Neuronal stem cell (in vitro differentiated cells): ENCODE measurements at regions not wholly inside any gene's neighbourhood (a gene's known extent, or its start where the extent isn't known, plus 50 kb on each side); places are given as distances from the start of the nearest gene placed in this dataset.

Experiments
- DNase-seq: peaks from one replicate; pipeline ENCODE4 v3.0.0-alpha.2; 2013; ENCODE audit warnings: low spot score
- H2AFZ ChIP-seq: one replicate; pipeline ENCODE4 v1.6.1; 2013; ENCODE audit warnings: mild to moderate bottlenecking, low read length, inconsistent platforms
- H2AK5ac ChIP-seq: 2 replicates; pipeline ENCODE4 v1.6.1; 2013; ENCODE audit warnings: low read depth, mild to moderate bottlenecking, inconsistent platforms, low read length, moderate library complexity, mixed read lengths
- H2BK120ac ChIP-seq: 2 replicates; pipeline ENCODE4 v1.6.1; 2013; ENCODE audit warnings: low read depth, mild to moderate bottlenecking, inconsistent platforms, low read length, moderate library complexity, mixed read lengths
- H2BK12ac ChIP-seq: one replicate; pipeline ENCODE4 v1.6.1; 2013; ENCODE audit warnings: low read length, inconsistent platforms
- H2BK15ac ChIP-seq: 2 replicates; pipeline ENCODE4 v1.6.1; 2013; ENCODE audit warnings: mild to moderate bottlenecking, low read length, inconsistent platforms, mixed read lengths
- H2BK5ac ChIP-seq: one replicate; pipeline ENCODE4 v1.6.1; 2013; ENCODE audit warnings: inconsistent platforms, mild to moderate bottlenecking, low read length, moderate library complexity
- H3K14ac ChIP-seq: one replicate; pipeline ENCODE4 v1.6.1; 2013; ENCODE audit warnings: low read length, inconsistent platforms
- H3K18ac ChIP-seq: 2 replicates; pipeline ENCODE4 v1.6.1; 2013; ENCODE audit warnings: low read length, inconsistent platforms
- H3K23ac ChIP-seq: 2 replicates; pipeline ENCODE4 v1.6.1; 2013; ENCODE audit warnings: low read depth, mild to moderate bottlenecking, mixed read lengths, low read length, inconsistent platforms; ENCODE audit not compliant: poor library complexity
- H3K27ac ChIP-seq: replicated peaks from 3 replicates; pipeline ENCODE4 v1.5.1; 2013; ENCODE audit warnings: low read length, inconsistent platforms
- H3K27me3 ChIP-seq, 3 experiments: 2 replicates each; pipeline ENCODE4 v1.6.1; 2013; ENCODE audit warnings: low read length in 3 of 3, mild to moderate bottlenecking in 2 of 3, inconsistent platforms in 1 of 3, low read depth in 1 of 3, mixed read lengths in 1 of 3, moderate library complexity in 1 of 3; ENCODE audit not compliant: control insufficient read depth in 3 of 3, insufficient read depth in 3 of 3
- H3K36me3 ChIP-seq, 2 donors: replicated peaks in 1 of 2; 2 replicates each; pipeline ENCODE4 v1.6.1; 2013; ENCODE audit warnings: low read length in 2 of 2; ENCODE audit not compliant: control insufficient read depth in 2 of 2, insufficient read depth in 2 of 2
- H3K4ac ChIP-seq: 2 replicates; pipeline ENCODE4 v1.6.1; 2013; ENCODE audit warnings: inconsistent platforms, mild to moderate bottlenecking, low read length, moderate library complexity
- H3K4me1 ChIP-seq, 2 donors: 1 replicate in 1 of 2; 2 replicates in 1 of 2; pipeline ENCODE4 v1.6.1; 2013; ENCODE audit warnings: low read length in 2 of 2, low read depth in 1 of 2; ENCODE audit not compliant: control insufficient read depth in 2 of 2, insufficient read depth in 1 of 2
- H3K4me2 ChIP-seq: one replicate; pipeline ENCODE4 v1.6.1; 2013; ENCODE audit warnings: mild to moderate bottlenecking, low read length, inconsistent platforms; ENCODE audit not compliant: insufficient read depth, poor library complexity, severe bottlenecking
- H3K4me3 ChIP-seq, 2 donors: 2 replicates each; pipeline ENCODE4 v1.5.1; 2013; ENCODE audit warnings: low read length in 2 of 2, mild to moderate bottlenecking in 2 of 2, inconsistent platforms in 1 of 2, moderate library complexity in 1 of 2
- H3K79me1 ChIP-seq: one replicate; pipeline ENCODE4 v1.6.1; 2013; ENCODE audit warnings: low read depth, mild to moderate bottlenecking, inconsistent platforms, low read length, moderate library complexity
- H3K9ac ChIP-seq: one replicate; pipeline ENCODE4 v1.6.1; 2013; ENCODE audit warnings: mild to moderate bottlenecking, low read depth, low read length, inconsistent platforms; ENCODE audit not compliant: poor library complexity
- H3K9me3 ChIP-seq, 2 donors: replicated peaks in 1 of 2; 2 replicates each; pipeline versions ENCODE3 to v1.6.1; 2013; ENCODE audit warnings: low read length in 2 of 2, mild to moderate bottlenecking in 2 of 2, inconsistent platforms in 1 of 2, low read depth in 1 of 2, mixed read lengths in 1 of 2, moderate library complexity in 1 of 2; ENCODE audit not compliant: control insufficient read depth in 2 of 2, insufficient read depth in 1 of 2
- H4K8ac ChIP-seq: one replicate; pipeline ENCODE4 v1.6.1; 2013; ENCODE audit warnings: low read depth, mild to moderate bottlenecking, inconsistent platforms, low read length, moderate library complexity
- H4K91ac ChIP-seq: one replicate; pipeline ENCODE4 v1.6.1; 2013; ENCODE audit warnings: low read length, low read depth, mild to moderate bottlenecking, inconsistent platforms; ENCODE audit not compliant: poor library complexity
- WGBS, 2 donors: extraction: QIAGEN DNeasy Blood & Tissue Kit; methylation state at CpG; one replicate each; pipeline ENCODE4 v1.1.7; 2013; ENCODE audit warnings: missing lambda C conversion rate in 2 of 2, mixed read lengths in 1 of 2; ENCODE audit not compliant: insufficient read length in 2 of 2, insufficient replicate concordance in 1 of 2; ENCODE audit errors: extremely low coverage in 2 of 2; 5-methylcytosine and 5-hydroxymethylcytosine counted together

DNA sequence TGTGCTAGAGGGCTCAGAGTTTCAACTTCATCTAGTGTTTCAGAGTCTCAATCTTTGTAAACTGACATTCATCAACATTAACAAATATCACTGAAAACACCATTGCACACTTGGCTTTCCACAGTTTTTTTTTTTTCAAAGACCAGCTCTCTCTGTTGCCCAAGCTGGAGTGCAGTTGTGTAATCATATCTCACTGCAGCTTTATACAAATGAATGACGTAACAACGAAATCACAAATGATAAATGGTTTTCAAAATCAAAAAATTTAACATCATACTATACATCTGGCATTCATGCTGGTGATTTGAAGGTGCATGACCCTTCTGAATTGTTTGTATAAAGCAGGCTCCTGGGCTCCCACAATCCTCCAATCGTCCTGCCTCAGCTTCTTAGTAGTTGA, 248.0 kb upstream of the TMTC4 start:
- no peak overlapping the region for H3K4me3 ChIP-seq
- H3K27ac ChIP-seq: no peak overlapping the region
- no peak overlapping the region for H2BK120ac ChIP-seq
- no peak overlapping the region for H2BK12ac ChIP-seq
- no peak overlapping the region for H3K4ac ChIP-seq
- H3K79me1 ChIP-seq: no peaks in the 10 kb centered on the region
- H3K9ac ChIP-seq: no peak overlapping the region
- H2AFZ ChIP-seq: no peak overlapping the region
- H4K91ac ChIP-seq: no peak overlapping the region
- H4K8ac ChIP-seq: no peak overlapping the region
- H2BK15ac ChIP-seq: no peak overlapping the region
- no peak overlapping the region for H2BK5ac ChIP-seq
- H3K4me1 ChIP-seq: peaks cover 0 to 1% of the 10 kb centered on the region in 2 donors
- no peaks in the 10 kb centered on the region for H3K27me3 ChIP-seq
- no peak overlapping the region for H2AK5ac ChIP-seq
- WGBS, 2 donors: no CpG with 5 or more reads among the region's 3 CpGs
- H3K9me3 ChIP-seq: peaks cover 0 to 2% of the 10 kb centered on the region in 2 donors
- no peak overlapping the region for H3K23ac ChIP-seq
- H3K18ac ChIP-seq: no peak overlapping the region
- H3K36me3 ChIP-seq: no peaks in the 10 kb centered on the region
- H3K14ac ChIP-seq: no peak overlapping the region
- DNase-seq: no peak
- no peak overlapping the region for H3K4me2 ChIP-seq

- no peaks in the 10 kb centered on the region for H3K27me3 ChIP-seq
- no peak overlapping the region for H2BK5ac ChIP-seq
- no peak overlapping the region for H2BK12ac ChIP-seq
- H3K36me3 ChIP-seq: no peaks in the 10 kb centered on the region
- H2BK15ac ChIP-seq: no peak overlapping the region
- H3K79me1 ChIP-seq: no peaks in the 10 kb centered on the region
- H3K14ac ChIP-seq: no peak overlapping the region
- no peak overlapping the region for H4K91ac ChIP-seq
- H4K8ac ChIP-seq: no peak overlapping the region
- H2AFZ ChIP-seq: no peak overlapping the region
- H3K4me2 ChIP-seq: no peak overlapping the region
- H3K4me1 ChIP-seq: peaks cover 0 to 1% of the 10 kb centered on the region in 2 donors
- H2BK120ac ChIP-seq: no peak overlapping the region
- no peak overlapping the region for H3K18ac ChIP-seq
- WGBS, 2 donors: no CpG with 5 or more reads among the region's 4 CpGs
- H3K4me3 ChIP-seq: no peak overlapping the region
- no peak overlapping the region for H3K4ac ChIP-seq
- no peak overlapping the region for H3K9ac ChIP-seq
- no peak overlapping the region for H3K23ac ChIP-seq
- no peak overlapping the region for H3K27ac ChIP-seq
- peaks cover 0 to 4% of the 10 kb centered on the region in 2 donors for H3K9me3 ChIP-seq
- no peak overlapping the region for H2AK5ac ChIP-seq
- DNase-seq: no peak
Measured at GRCh38 chr13:100921139-100921538, 246.5 kb upstream of the TMTC4 start.

DNA sequence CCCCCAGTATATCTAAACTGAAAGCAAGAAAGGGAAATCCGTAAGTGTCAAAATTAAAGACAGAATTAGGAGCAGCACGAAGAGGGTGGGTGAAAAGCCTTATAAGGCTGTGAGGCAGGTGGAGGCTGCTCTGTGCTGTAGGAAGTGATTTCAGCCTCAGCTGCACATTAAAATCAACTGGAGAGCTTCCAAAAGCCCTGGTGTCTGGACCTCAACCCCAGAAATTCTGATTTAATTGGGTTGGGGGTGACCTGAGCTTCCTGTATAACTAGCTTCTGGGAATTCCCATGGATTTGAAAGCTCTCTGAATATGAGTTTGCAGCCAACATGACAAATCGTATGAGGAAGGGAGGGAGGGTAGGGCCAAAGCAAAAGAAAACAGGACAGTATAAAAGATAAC, 242.4 kb upstream of the TMTC4 start:
- Histone ChIP-seq H3K4ac (no peak overlapping the region), H3K23ac (no peak overlapping the region), H3K14ac (no peak overlapping the region), H3K4me1 (no peaks in the 10 kb centered on the region), H2BK15ac (no peak overlapping the region), H3K27me3 (peaks cover 0 to 3% (median 0%) of the 10 kb centered on the region in 3 experiments), H3K79me1 (no peaks in the 10 kb centered on the region), H3K27ac (no peak overlapping the region), H3K9me3 (peaks cover 0 to 4% of the 10 kb centered on the region in 2 donors), H4K8ac (no peak overlapping the region), H3K18ac (no peak overlapping the region), H2AFZ (no peak overlapping the region), H2BK12ac (no peak overlapping the region), H3K4me2 (no peak overlapping the region), H3K4me3 (no peak overlapping the region), H3K36me3 (no peaks in the 10 kb centered on the region), H2AK5ac (no peak overlapping the region), H2BK120ac (no peak overlapping the region), H3K9ac (no peak overlapping the region), H4K91ac (no peak overlapping the region), H2BK5ac (no peak overlapping the region)
- no CpG with 5 or more reads among the region's 3 CpGs for WGBS, 2 donors
- DNase-seq: no peak

- no peak overlapping the region for H2BK15ac ChIP-seq
- H3K14ac ChIP-seq: no peak overlapping the region
- no peaks in the 10 kb centered on the region for H3K4me1 ChIP-seq
- no peak overlapping the region for H4K8ac ChIP-seq
- H3K4me3 ChIP-seq: no peak overlapping the region
- no peak overlapping the region for H2BK120ac ChIP-seq
- H4K91ac ChIP-seq: no peak overlapping the region
- peaks cover 0 to 4% of the 10 kb centered on the region in 2 donors for H3K9me3 ChIP-seq
- H3K4me2 ChIP-seq: no peak overlapping the region
- H3K4ac ChIP-seq: no peak overlapping the region
- no peaks in the 10 kb centered on the region for H3K79me1 ChIP-seq
- H2BK12ac ChIP-seq: no peak overlapping the region
- no peak overlapping the region for H3K23ac ChIP-seq
- no peak overlapping the region for H2AK5ac ChIP-seq
- peaks cover 0 to 5% (median 0%) of the 10 kb centered on the region in 3 experiments for H3K27me3 ChIP-seq
- no peak overlapping the region for H2AFZ ChIP-seq
- no peak overlapping the region for H3K18ac ChIP-seq
- WGBS, 2 donors: no CpG with 5 or more reads among the region's 6 CpGs
- H3K27ac ChIP-seq: no peak overlapping the region
- no peaks in the 10 kb centered on the region for H3K36me3 ChIP-seq
- DNase-seq: no peak
- H2BK5ac ChIP-seq: no peak overlapping the region
- H3K9ac ChIP-seq: no peak overlapping the region
Measured at GRCh38 chr13:100913143-100913542, 238.5 kb upstream of the TMTC4 start.
